Posterior cingulate gyrus (tissue), 11 donors: ENCODE measurements at regions not wholly inside any gene's neighbourhood (a gene's known extent, or its start where the extent isn't known, plus 50 kb on each side); places are given as distances from the start of the nearest gene placed in this dataset.

Experiments
- DNase-seq, 10 donors: peaks; one replicate each; pipeline versions ENCODE4 v3.0.0 to v3.0.0-alpha.2; 2020 to 2021; ENCODE audit warnings: mixed read lengths in 3 of 10
- intact Hi-C: fragments of 100-400 bp; cut with DNase I; formaldehyde crosslinking; loops from one replicate; pipeline ENCODE4 v1.15.1; 2023

- intact Hi-C loops, result no loop called here
- DNase-seq, result no peak
These were observed 55.2 kb upstream of the KCNH8 start for GRCh38 chr3:19093084-19093483.

GRCh38 chr3:19077388-19077787 is 70.9 kb upstream of the KCNH8 start:
- intact Hi-C loops, result no loop called here
- no peak for DNase-seq

GRCh38 chr3:19075037-19075436 is 73.3 kb upstream of the KCNH8 start:
- intact Hi-C loops, result no loop called here
- peak in 2 of 10 donors; percentile 45 to 58 for DNase-seq

GRCh38 chr3:19074257-19074900 is 73.9 kb upstream of the KCNH8 start:
- no peak for DNase-seq
- intact Hi-C loops, result no loop called here

GRCh38 chr3:19073341-19074105 is 74.8 kb upstream of the KCNH8 start:
- intact Hi-C loops, result no loop called here
- no peak for DNase-seq

GRCh38 chr3:19070325-19070724 is 78.0 kb upstream of the KCNH8 start:
- no peak for DNase-seq
- intact Hi-C loops, result no loop called here

GRCh38 chr3:19065027-19065426 is 83.3 kb upstream of the KCNH8 start:
- intact Hi-C loops, result loop anchor here (2.0 to 5.0 kb wide), 3 partner anchors 147 to 800 kb away; no protein-coding TSS in a partner anchor
- no peak for DNase-seq

- intact Hi-C loops, result loop anchor here (2.0 kb wide), 2 partner anchors 483 to 801 kb away; no protein-coding TSS in a partner anchor
- no peak for DNase-seq
These were observed 84.4 kb upstream of the KCNH8 start for GRCh38 chr3:19063936-19064335.

- DNase-seq, result no peak
- intact Hi-C loops, result no loop called here
These were observed 87.9 kb upstream of the KCNH8 start for GRCh38 chr3:19060404-19060803.

- DNase-seq, result no peak
- intact Hi-C loops, result no loop called here
These were observed 95.4 kb upstream of the KCNH8 start for GRCh38 chr3:19052874-19053273.

- DNase-seq, result no peak
- intact Hi-C loops, result no loop called here
These were observed 101.9 kb upstream of the KCNH8 start for GRCh38 chr3:19046440-19046839.

- no peak for DNase-seq
- intact Hi-C loops, result no loop called here
These were observed 117.8 kb upstream of the KCNH8 start for GRCh38 chr3:19030522-19030839.

GRCh38 chr3:19029837-19030521 is 118.3 kb upstream of the KCNH8 start:
- intact Hi-C loops, result no loop called here
- DNase-seq, result peak in 1 of 10 donors; percentile 32

GRCh38 chr3:19025441-19025840 is 122.9 kb upstream of the KCNH8 start:
- intact Hi-C loops, result no loop called here
- no peak for DNase-seq

GRCh38 chr3:19022546-19022945 is 125.8 kb upstream of the KCNH8 start:
- DNase-seq, result no peak
- intact Hi-C loops, result no loop called here

GRCh38 chr3:19016851-19017250 is 131.5 kb upstream of the KCNH8 start:
- intact Hi-C loops, result no loop called here
- DNase-seq, result no peak

- DNase-seq, result no peak
- intact Hi-C loops, result no loop called here
These were observed 134.4 kb upstream of the KCNH8 start for GRCh38 chr3:19013879-19014278.

- intact Hi-C loops, result no loop called here
- no peak for DNase-seq
These were observed 135.5 kb upstream of the KCNH8 start for GRCh38 chr3:19012846-19013245.

GRCh38 chr3:19002606-19003005 is 145.7 kb upstream of the KCNH8 start:
- no peak for DNase-seq
- intact Hi-C loops, result no loop called here

- intact Hi-C loops, result no loop called here
These were observed 150.2 kb upstream of the KCNH8 start for GRCh38 chr3:18998069-18998468.

GRCh38 chr3:18992709-18993108 is 155.6 kb upstream of the KCNH8 start:
- no peak for DNase-seq
- intact Hi-C loops, result no loop called here

More at GRCh38 chr3:18998069-18998468, 150.2 kb upstream of the KCNH8 start:
- no peak for DNase-seq
